Common myeloid progenitor, CD34-positive (primary cell): ENCODE measurements at regions not wholly inside any gene's neighbourhood (a gene's known extent, or its start where the extent isn't known, plus 50 kb on each side); places are given as distances from the start of the nearest gene placed in this dataset.
A peak's percentile ranks its signal among the peaks of the same experiment; 100 is the strongest.

Source experiments
- CTCF ChIA-PET: fragments of 350-600 bp; sonication (Branson Sonifier 250); formaldehyde crosslinking; loops from one replicate; lab custom pipeline; 2021; ENCODE audit warnings: antibody characterized with exemption; lab: Charles Lee
- POLR2A ChIA-PET: fragments of 350-600 bp; sonication (Branson Sonifier 250); formaldehyde crosslinking; loops from one replicate; lab custom pipeline; 2021; ENCODE audit warnings: antibody characterized with exemption; lab: Charles Lee
- DNase-seq, 3 donors: peaks; one replicate each; pipeline versions ENCODE4 v3.0.0 to v3.0.0-alpha.2; 2013
- H3K27ac ChIP-seq, 2 experiments: 1 replicate in 1 of 2; 2 replicates in 1 of 2; pipeline ENCODE4 v1.7.0; 2013; ENCODE audit warnings: inconsistent platforms in 2 of 2, low read length in 2 of 2, mild to moderate bottlenecking in 2 of 2, low read depth in 1 of 2, moderate library complexity in 1 of 2; ENCODE audit not compliant: severe bottlenecking in 2 of 2, insufficient read depth in 1 of 2, poor library complexity in 1 of 2
- H3K27me3 ChIP-seq, 5 experiments: replicated peaks in 2 of 5; 1 replicate in 3 of 5; 2 replicates in 2 of 5; pipeline versions ENCODE4 v1.6.1 to v1.7.0; 2013; ENCODE audit warnings: low read length in 4 of 5, mild to moderate bottlenecking in 2 of 5, moderate library complexity in 2 of 5, inconsistent platforms in 1 of 5; ENCODE audit not compliant: insufficient read depth in 5 of 5, control insufficient read depth in 4 of 5
- H3K36me3 ChIP-seq, 4 experiments: 1 replicate in 2 of 4; 2 replicates in 2 of 4; pipeline versions ENCODE4 v1.6.1 to v1.7.0; 2013; ENCODE audit warnings: low read length in 3 of 4, control low read depth in 1 of 4, mild to moderate bottlenecking in 1 of 4; ENCODE audit not compliant: control insufficient read depth in 4 of 4, insufficient read depth in 4 of 4
- H3K4me1 ChIP-seq, 4 experiments: 1 replicate in 3 of 4; 2 replicates in 1 of 4; pipeline versions ENCODE4 v1.6.1 to v1.7.1; 2013; ENCODE audit warnings: low read length in 3 of 4, mild to moderate bottlenecking in 3 of 4, control low read depth in 1 of 4, inconsistent platforms in 1 of 4, moderate library complexity in 1 of 4; ENCODE audit not compliant: control insufficient read depth in 4 of 4, insufficient read depth in 4 of 4; ENCODE audit errors: control extremely low read depth in 1 of 4
- H3K4me3 ChIP-seq, 7 experiments: 1 replicate in 4 of 7; 2 replicates in 3 of 7; pipeline versions ENCODE4 v1.5.1 to v1.7.0; 2013; ENCODE audit warnings: mild to moderate bottlenecking in 7 of 7, low read length in 6 of 7, moderate library complexity in 6 of 7, inconsistent platforms in 2 of 7, low read depth in 2 of 7, control low read depth in 1 of 7; ENCODE audit not compliant: insufficient read depth in 4 of 7, control insufficient read depth in 1 of 7; ENCODE audit errors: extremely low read depth in 1 of 7
- H3K9me3 ChIP-seq, 5 experiments: 1 replicate in 4 of 5; 2 replicates in 1 of 5; pipeline versions ENCODE4 v1.6.1 to v1.7.1; 2013; ENCODE audit warnings: low read length in 4 of 5, mild to moderate bottlenecking in 2 of 5, inconsistent platforms in 1 of 5, low read depth in 1 of 5, moderate library complexity in 1 of 5; ENCODE audit not compliant: control insufficient read depth in 4 of 5, insufficient read depth in 2 of 5; ENCODE audit errors: control extremely low read depth in 1 of 5
- WGBS: methylation state at CpG from one replicate; pipeline ENCODE4 v1.1.5; 2013; ENCODE audit not compliant: insufficient coverage; 5-methylcytosine and 5-hydroxymethylcytosine counted together

GRCh38 chr2:120624061-120624737 lies 111.5 kb upstream of the GLI2 start:
- CTCF ChIA-PET: interaction anchor here (0.8 kb wide), 1 partner anchor 72 kb away, joined by 3 read pairs; no protein-coding TSS in a partner anchor
- POLR2A ChIA-PET: no interaction called here
- no peaks in the 10 kb centered on the region for H3K36me3 ChIP-seq
- no peak overlapping the region for H3K4me3 ChIP-seq
- DNase-seq: peak in 1 of 3 donors; percentile 12
- peaks cover 0 to 2% (median 0%) of the 10 kb centered on the region in 5 experiments for H3K27me3 ChIP-seq
- H3K9me3 ChIP-seq: peaks cover 0 to 8% (median 0%) of the 10 kb centered on the region in 5 experiments
- WGBS: 82% methylated on average over 8 of the region's 8 CpGs
- H3K27ac ChIP-seq: no peak overlapping the region
- peaks cover 0 to 5% (median 0%) of the 10 kb centered on the region in 4 experiments for H3K4me1 ChIP-seq

DNA sequence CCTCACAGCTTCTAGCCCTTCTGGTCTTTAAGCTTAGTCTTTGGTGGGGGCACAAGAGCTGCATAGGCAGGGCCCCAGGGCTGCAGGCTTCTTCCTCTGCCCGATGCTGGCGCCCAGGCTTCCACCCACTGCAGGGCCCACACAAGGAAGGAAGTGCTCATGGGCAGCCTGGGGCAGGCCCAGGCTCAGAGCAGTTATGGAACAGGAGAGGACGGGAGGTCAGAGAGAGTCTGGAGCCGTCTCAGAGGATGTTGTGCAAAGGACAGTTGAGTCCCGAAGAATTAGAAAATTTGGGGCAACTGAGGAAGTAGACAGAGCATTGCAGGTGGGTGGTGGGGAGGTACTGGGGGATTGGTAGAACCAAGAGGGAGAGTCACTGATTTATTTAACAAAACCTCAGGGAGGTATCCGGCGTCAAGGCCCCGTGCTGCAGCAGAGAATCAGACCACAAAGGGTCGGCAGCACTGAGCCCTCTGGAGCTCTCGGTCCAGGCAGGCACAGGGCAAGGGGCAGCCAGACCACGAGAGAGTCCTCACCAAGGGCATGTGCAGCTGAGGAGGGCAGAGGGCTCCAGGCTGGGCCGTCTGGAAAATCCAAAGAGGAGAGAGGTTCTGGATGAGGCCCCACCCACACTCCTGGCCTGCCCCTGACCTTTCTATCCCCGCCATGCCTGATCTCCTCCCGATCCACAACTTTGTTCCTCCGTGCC lies 110.8 kb upstream of the GLI2 start:
- POLR2A ChIA-PET: no interaction called here

GRCh38 chr2:120625865-120626560 lies 109.7 kb upstream of the GLI2 start:
- ChIA-PET CTCF (no interaction called here), POLR2A (no interaction called here)
- no peak overlapping the region for H3K4me3 ChIP-seq
- H3K27ac ChIP-seq: no peak overlapping the region
- 99% methylated on average over 7 of the region's 9 CpGs for WGBS
- no peaks in the 10 kb centered on the region for H3K27me3 ChIP-seq
- no peak for DNase-seq
- peaks cover 0 to 8% (median 0%) of the 10 kb centered on the region in 5 experiments for H3K9me3 ChIP-seq
- no peaks in the 10 kb centered on the region for H3K36me3 ChIP-seq
- peaks cover 0 to 5% (median 0%) of the 10 kb centered on the region in 4 experiments for H3K4me1 ChIP-seq

More for the DNA sequence above, 110.8 kb upstream of the GLI2 start:
- CTCF ChIA-PET: interaction anchor here (0.8 kb wide), 1 partner anchor 71 kb away, joined by 3 read pairs; no protein-coding TSS in a partner anchor
- Histone ChIP-seq H3K4me3 (no peak overlapping the region), H3K4me1 (peaks cover 0 to 5% (median 0%) of the 10 kb centered on the region in 4 experiments), H3K9me3 (peaks cover 0 to 8% (median 0%) of the 10 kb centered on the region in 5 experiments), H3K36me3 (no peaks in the 10 kb centered on the region), H3K27me3 (no peaks in the 10 kb centered on the region), H3K27ac (no peak overlapping the region)
- WGBS: 43% methylated on average over 11 of the region's 15 CpGs
- no peak for DNase-seq

DNA sequence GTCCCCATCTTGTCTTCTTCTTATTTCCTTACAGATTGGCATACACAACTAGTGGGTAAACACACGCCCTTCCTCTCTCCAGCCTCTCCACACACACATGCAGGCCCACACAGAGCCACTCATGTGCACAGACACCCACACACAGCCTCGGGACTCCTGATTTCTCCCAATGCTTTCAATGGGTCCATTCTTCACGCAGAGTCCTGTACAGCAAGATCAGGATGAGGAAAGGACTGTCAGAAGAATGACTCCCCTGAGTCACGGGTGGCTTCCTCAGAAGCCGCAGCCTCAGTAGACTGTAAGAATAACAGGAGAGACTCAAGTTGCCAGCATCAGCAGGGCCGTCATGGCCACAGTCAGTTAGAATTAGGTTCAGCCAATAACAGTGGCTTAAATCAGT lies 109.1 kb upstream of the GLI2 start:
- no peak overlapping the region for H3K4me3 ChIP-seq
- 88% methylated on average over 5 of the region's 6 CpGs for WGBS
- DNase-seq: no peak
- H3K27ac ChIP-seq: no peak overlapping the region
- H3K27me3 ChIP-seq: no peaks in the 10 kb centered on the region
- no peaks in the 10 kb centered on the region for H3K36me3 ChIP-seq
- CTCF ChIA-PET: no interaction called here
- peaks cover 0 to 8% (median 0%) of the 10 kb centered on the region in 5 experiments for H3K9me3 ChIP-seq
- H3K4me1 ChIP-seq: peaks cover 0 to 5% (median 0%) of the 10 kb centered on the region in 4 experiments
- POLR2A ChIA-PET: no interaction called here

DNA sequence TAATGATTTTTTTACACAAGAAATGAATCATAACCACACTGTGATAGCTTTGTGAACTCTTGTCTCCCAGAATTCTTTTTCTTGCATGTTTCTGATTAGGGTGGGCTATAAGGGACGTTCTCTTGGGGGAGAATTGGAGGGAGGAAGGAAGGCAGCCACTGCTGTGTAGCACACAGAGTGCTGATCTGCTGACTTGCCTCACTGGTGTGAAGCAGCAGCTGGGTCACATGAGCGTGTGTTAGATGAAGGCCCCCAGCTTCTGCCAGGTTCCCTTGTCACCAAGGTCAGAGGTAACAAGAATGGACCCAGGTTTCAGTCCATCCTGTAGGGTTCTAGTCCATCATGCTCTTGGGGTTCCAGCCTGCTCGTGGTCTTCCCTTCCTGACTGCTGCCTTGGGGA lies 107.4 kb upstream of the GLI2 start:
- ChIA-PET CTCF (no interaction called here), POLR2A (no interaction called here)
- H3K4me3 ChIP-seq: no peak overlapping the region
- no peak for DNase-seq
- H3K27me3 ChIP-seq: no peaks in the 10 kb centered on the region
- WGBS: 100% methylated on average over 3 of the region's 3 CpGs
- H3K27ac ChIP-seq: no peak overlapping the region
- H3K36me3 ChIP-seq: no peaks in the 10 kb centered on the region
- H3K4me1 ChIP-seq: peaks cover 0 to 5% (median 0%) of the 10 kb centered on the region in 4 experiments
- peaks cover 0 to 6% (median 0%) of the 10 kb centered on the region in 5 experiments for H3K9me3 ChIP-seq

DNA sequence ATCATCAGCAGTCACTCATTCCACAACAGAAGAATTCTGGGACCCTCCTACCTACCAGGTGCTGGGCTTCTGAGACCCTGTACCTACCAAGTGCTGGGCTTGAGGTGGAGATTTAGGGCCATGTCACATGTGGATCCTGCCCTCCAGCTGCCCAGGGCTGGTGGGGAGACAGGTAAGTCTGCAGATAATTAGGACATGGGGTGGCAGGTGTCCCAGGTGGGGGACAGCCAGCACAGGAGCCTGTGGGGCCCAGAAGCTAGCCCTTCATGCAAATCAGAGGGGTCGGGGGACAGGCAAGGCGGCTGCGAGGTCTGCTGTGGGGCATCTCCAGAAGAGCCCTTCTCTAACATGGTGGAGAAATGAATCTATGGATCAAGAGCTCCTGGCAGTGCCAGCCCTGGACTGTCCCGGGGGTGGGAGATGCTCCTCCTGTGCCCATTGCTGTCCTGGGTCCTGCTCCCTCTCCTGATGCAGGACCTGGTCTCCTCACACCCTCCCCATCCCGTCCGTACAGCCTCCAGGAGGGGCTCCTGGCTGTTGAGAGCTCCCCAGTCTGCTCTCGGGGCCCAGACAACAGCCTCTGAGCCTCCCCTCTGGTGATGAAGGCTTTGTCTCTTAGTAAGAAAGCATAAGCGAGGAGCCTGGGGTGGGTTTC lies 106.3 kb upstream of the GLI2 start:
- DNase-seq: no peak
- ChIA-PET POLR2A (no interaction called here), CTCF (no interaction called here)
- 94% methylated on average over 8 of the region's 8 CpGs for WGBS
- no peak overlapping the region for H3K4me3 ChIP-seq
- H3K9me3 ChIP-seq: peaks cover 0 to 6% (median 0%) of the 10 kb centered on the region in 5 experiments
- H3K27me3 ChIP-seq: no peaks in the 10 kb centered on the region
- H3K36me3 ChIP-seq: no peaks in the 10 kb centered on the region
- peaks cover 0 to 4% (median 0%) of the 10 kb centered on the region in 4 experiments for H3K4me1 ChIP-seq
- no peak overlapping the region for H3K27ac ChIP-seq
